ENCODE measurements at regions not wholly inside any gene's neighbourhood (a gene's known extent, or its start where the extent isn't known, plus 50 kb on each side); places are given as distances from the start of the nearest gene placed in this dataset.

GRCh38 chr2:188916736-188917135 lies 57.4 kb upstream of the COL3A1 start (continued):
- TF ChIP-seq, protein P1, sequence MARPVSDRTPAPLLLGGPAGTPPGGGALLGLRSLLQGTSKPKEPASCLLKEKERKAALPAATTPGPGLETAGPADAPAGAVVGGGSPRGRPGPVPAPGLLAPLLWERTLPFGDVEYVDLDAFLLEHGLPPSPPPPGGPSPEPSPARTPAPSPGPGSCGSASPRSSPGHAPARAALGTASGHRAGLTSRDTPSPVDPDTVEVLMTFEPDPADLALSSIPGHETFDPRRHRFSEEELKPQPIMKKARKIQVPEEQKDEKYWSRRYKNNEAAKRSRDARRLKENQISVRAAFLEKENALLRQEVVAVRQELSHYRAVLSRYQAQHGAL (CRISPR knock-in tag; IDR thresholded peaks at IDR 0.05; ENCODE audit: not compliant biosample characterization): no peak
- TF ChIP-seq, protein P2, sequence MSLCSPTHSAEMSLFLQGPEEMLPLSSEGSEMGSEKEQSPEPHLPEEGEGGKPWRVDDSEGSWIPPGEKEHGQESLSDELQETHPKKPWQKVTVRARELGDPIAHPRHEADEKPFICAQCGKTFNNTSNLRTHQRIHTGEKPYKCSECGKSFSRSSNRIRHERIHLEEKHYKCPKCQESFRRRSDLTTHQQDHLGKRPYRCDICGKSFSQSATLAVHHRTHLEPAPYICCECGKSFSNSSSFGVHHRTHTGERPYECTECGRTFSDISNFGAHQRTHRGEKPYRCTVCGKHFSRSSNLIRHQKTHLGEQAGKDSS (CRISPR knock-in tag; IDR thresholded peaks at IDR 0.05; ENCODE audit: borderline replicate concordance, low read depth): no peak
- TF ChIP-seq ZNF414 (CRISPR knock-in tag; IDR thresholded peaks at IDR 0.05): no peak

DNA sequence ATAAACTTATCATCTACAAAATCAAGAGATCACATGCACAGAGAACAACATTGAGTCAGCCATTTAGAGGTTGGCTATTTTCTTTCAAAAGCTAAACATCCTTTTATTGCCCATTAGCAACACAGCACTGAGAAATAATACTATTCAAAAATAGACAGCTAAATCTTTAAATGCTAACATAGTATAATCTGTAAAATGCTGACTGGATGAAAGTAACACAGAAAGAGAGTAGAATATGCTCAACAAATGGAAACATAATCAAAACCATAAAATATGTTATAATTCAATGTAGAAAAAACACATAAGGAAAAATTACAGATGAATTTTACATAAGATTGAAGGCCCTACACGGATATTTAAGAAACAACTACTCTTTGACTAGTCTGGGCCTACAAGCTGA lies 56.5 kb upstream of the COL3A1 start:
- H3K9ac ChIP-seq (ENCODE audit: insufficient read depth, low read depth, low read length): no peak overlapping the region
- in situ Hi-C loops (cut with HindIII; ENCODE audit: extremely low pct_ligation_motif_present, low pct_unique_long_range_greater_than_20kb): no loop called here
- no peaks in the 10 kb centered on the region for H3K9me3 ChIP-seq (ENCODE audit: low read length)
- no peak overlapping the region for H3K4me2 ChIP-seq (ENCODE audit: low read depth, low read length)
- FAIRE-seq (no peak), DNase-seq (ENCODE audit: low spot score) (no peak), ATAC-seq (no peak)
- no TSS peak for BruUV-seq (replicated peaks)
- ChIA-PET CTCF (ENCODE audit: low intra/inter-chr PET ratio, low total read pairs) (no interaction called here), POLR2A (no interaction called here)
- no peak overlapping the region for H3K27ac ChIP-seq (ENCODE audit: extremely low read length, insufficient read depth, low read length)
- no peaks in the 10 kb centered on the region for H3K79me2 ChIP-seq (ENCODE audit: insufficient read depth, low read length)
- intact Hi-C loops (cut with micrococcal nuclease; ENCODE audit: unreplicated experiment): no loop called here
- no peak overlapping the region for H3K4me3 ChIP-seq (replicated peaks in 1 of 3; ENCODE audit: insufficient read depth in 1 of 3, low read depth in 2 of 3, low read length in 3 of 3)
- no peaks in the 10 kb centered on the region for H3K4me1 ChIP-seq (ENCODE audit: insufficient read depth, low read length)
- no peaks in the 10 kb centered on the region for H3K36me3 ChIP-seq (replicated peaks in 1 of 2; ENCODE audit: control insufficient read depth in 1 of 2, insufficient read depth in 2 of 2, low read length in 2 of 2)
- H2AFZ ChIP-seq (ENCODE audit: low read length): no peak overlapping the region
- no peaks in the 10 kb centered on the region for H4K20me1 ChIP-seq (ENCODE audit: insufficient read depth, low read length)
- no peaks in the 10 kb centered on the region for H3K27me3 ChIP-seq (ENCODE audit: control insufficient read depth in 1 of 2, insufficient read depth in 2 of 2, low read length in 2 of 2)
- WGBS (ENCODE audit: low lambda C conversion rate): 0% methylated on average over 1 of the region's 1 CpG
- TF ChIP-seq, protein P3, sequence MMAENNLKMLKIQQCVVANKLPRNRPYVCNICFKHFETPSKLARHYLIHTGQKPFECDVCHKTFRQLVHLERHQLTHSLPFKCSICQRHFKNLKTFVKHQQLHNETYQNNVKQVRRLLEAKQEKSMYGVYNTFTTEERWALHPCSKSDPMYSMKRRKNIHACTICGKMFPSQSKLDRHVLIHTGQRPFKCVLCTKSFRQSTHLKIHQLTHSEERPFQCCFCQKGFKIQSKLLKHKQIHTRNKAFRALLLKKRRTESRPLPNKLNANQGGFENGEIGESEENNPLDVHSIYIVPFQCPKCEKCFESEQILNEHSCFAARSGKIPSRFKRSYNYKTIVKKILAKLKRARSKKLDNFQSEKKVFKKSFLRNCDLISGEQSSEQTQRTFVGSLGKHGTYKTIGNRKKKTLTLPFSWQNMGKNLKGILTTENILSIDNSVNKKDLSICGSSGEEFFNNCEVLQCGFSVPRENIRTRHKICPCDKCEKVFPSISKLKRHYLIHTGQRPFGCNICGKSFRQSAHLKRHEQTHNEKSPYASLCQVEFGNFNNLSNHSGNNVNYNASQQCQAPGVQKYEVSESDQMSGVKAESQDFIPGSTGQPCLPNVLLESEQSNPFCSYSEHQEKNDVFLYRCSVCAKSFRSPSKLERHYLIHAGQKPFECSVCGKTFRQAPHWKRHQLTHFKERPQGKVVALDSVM (CRISPR knock-in tag; IDR thresholded peaks at IDR 0.05): no peak
- TF ChIP-seq, protein P4, sequence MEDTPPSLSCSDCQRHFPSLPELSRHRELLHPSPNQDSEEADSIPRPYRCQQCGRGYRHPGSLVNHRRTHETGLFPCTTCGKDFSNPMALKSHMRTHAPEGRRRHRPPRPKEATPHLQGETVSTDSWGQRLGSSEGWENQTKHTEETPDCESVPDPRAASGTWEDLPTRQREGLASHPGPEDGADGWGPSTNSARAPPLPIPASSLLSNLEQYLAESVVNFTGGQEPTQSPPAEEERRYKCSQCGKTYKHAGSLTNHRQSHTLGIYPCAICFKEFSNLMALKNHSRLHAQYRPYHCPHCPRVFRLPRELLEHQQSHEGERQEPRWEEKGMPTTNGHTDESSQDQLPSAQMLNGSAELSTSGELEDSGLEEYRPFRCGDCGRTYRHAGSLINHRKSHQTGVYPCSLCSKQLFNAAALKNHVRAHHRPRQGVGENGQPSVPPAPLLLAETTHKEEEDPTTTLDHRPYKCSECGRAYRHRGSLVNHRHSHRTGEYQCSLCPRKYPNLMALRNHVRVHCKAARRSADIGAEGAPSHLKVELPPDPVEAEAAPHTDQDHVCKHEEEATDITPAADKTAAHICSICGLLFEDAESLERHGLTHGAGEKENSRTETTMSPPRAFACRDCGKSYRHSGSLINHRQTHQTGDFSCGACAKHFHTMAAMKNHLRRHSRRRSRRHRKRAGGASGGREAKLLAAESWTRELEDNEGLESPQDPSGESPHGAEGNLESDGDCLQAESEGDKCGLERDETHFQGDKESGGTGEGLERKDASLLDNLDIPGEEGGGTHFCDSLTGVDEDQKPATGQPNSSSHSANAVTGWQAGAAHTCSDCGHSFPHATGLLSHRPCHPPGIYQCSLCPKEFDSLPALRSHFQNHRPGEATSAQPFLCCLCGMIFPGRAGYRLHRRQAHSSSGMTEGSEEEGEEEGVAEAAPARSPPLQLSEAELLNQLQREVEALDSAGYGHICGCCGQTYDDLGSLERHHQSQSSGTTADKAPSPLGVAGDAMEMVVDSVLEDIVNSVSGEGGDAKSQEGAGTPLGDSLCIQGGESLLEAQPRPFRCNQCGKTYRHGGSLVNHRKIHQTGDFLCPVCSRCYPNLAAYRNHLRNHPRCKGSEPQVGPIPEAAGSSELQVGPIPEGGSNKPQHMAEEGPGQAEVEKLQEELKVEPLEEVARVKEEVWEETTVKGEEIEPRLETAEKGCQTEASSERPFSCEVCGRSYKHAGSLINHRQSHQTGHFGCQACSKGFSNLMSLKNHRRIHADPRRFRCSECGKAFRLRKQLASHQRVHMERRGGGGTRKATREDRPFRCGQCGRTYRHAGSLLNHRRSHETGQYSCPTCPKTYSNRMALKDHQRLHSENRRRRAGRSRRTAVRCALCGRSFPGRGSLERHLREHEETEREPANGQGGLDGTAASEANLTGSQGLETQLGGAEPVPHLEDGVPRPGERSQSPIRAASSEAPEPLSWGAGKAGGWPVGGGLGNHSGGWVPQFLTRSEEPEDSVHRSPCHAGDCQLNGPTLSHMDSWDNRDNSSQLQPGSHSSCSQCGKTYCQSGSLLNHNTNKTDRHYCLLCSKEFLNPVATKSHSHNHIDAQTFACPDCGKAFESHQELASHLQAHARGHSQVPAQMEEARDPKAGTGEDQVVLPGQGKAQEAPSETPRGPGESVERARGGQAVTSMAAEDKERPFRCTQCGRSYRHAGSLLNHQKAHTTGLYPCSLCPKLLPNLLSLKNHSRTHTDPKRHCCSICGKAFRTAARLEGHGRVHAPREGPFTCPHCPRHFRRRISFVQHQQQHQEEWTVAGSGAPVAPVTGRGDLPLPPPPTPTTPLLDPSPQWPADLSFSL (CRISPR knock-in tag; IDR thresholded peaks at IDR 0.05): no peak
- TF ChIP-seq MIER3 (CRISPR knock-in tag; IDR thresholded peaks at IDR 0.05; ENCODE audit: borderline replicate concordance) (no peak), CC2D1A (CRISPR knock-in tag; IDR thresholded peaks at IDR 0.05) (no peak), ELF1 (CRISPR knock-in tag; IDR thresholded peaks at IDR 0.05) (no peak), ZNF670 (CRISPR knock-in tag; IDR thresholded peaks at IDR 0.05; ENCODE audit: borderline replicate concordance) (no peak)
- TF ChIP-seq, protein P5, sequence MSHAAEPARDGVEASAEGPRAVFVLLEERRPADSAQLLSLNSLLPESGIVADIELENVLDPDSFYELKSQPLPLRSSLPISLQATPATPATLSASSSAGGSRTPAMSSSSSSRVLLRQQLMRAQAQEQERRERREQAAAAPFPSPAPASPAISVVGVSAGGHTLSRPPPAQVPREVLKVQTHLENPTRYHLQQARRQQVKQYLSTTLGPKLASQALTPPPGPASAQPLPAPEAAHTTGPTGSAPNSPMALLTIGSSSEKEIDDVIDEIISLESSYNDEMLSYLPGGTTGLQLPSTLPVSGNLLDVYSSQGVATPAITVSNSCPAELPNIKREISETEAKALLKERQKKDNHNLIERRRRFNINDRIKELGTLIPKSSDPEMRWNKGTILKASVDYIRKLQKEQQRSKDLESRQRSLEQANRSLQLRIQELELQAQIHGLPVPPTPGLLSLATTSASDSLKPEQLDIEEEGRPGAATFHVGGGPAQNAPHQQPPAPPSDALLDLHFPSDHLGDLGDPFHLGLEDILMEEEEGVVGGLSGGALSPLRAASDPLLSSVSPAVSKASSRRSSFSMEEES (CRISPR knock-in tag; IDR thresholded peaks at IDR 0.05): no peak
